ENCODE measurements at regions not wholly inside any gene's neighbourhood (a gene's known extent, or its start where the extent isn't known, plus 50 kb on each side); places are given as distances from the start of the nearest gene placed in this dataset.

- intact Hi-C loops (cut with DNase I; ENCODE audit: low total_unique reads), result no loop called here
- H3K4me1 ChIP-seq, result no peaks in the 10 kb centered on the region
- ATAC-seq (no peak), DNase-seq (no peak)
- H3K9me3 ChIP-seq, result no peaks in the 10 kb centered on the region
- in situ Hi-C loops (cut with MboI; ENCODE audit: low sequenced_read_pairs in 4 of 4), result no loop called here
- no peak overlapping the region for H3K27ac ChIP-seq
- H3K4me3 ChIP-seq, result no peak overlapping the region
- H3K36me3 ChIP-seq, result no peaks in the 10 kb centered on the region
- TF ChIP-seq POLR2A (IDR thresholded peaks at IDR 0.05), result no peak
- TF ChIP-seq CTCF (IDR thresholded peaks at IDR 0.05 in 4 of 5, conservative IDR thresholded peaks at IDR 0.05 in 1 of 5), result no peak
- no peaks in the 10 kb centered on the region for H3K27me3 ChIP-seq
Observed at GRCh38 chr7:120014925-120015465, 258.0 kb upstream of the KCND2 start.

- Histone ChIP-seq H3K36me3 (no peaks in the 10 kb centered on the region), H3K9me3 (no peaks in the 10 kb centered on the region), H3K4me3 (no peak overlapping the region), H3K27me3 (no peaks in the 10 kb centered on the region), H3K4me1 (no peaks in the 10 kb centered on the region), H3K27ac (no peak overlapping the region)
- DNase-seq (no peak), ATAC-seq (no peak)
- intact Hi-C loops (cut with DNase I; ENCODE audit: low total_unique reads), result no loop called here
- in situ Hi-C loops (cut with MboI; ENCODE audit: low sequenced_read_pairs in 4 of 4), result no loop called here
- TF ChIP-seq POLR2A (IDR thresholded peaks at IDR 0.05) (no peak), CTCF (IDR thresholded peaks at IDR 0.05 in 4 of 5, conservative IDR thresholded peaks at IDR 0.05 in 1 of 5) (no peak)
Observed at GRCh38 chr7:120021085-120021484, 251.9 kb upstream of the KCND2 start.

GRCh38 chr7:120023494-120024167, 249.3 kb upstream of the KCND2 start:
- in situ Hi-C loops (cut with MboI; ENCODE audit: low sequenced_read_pairs in 4 of 4) (no loop called here), intact Hi-C loops (cut with DNase I; ENCODE audit: low total_unique reads) (no loop called here)
- TF ChIP-seq POLR2A (IDR thresholded peaks at IDR 0.05), result no peak
- no peak for TF ChIP-seq CTCF (IDR thresholded peaks at IDR 0.05 in 4 of 5, conservative IDR thresholded peaks at IDR 0.05 in 1 of 5)
- no peaks in the 10 kb centered on the region for H3K27me3 ChIP-seq
- H3K27ac ChIP-seq, result no peak overlapping the region
- no peaks in the 10 kb centered on the region for H3K9me3 ChIP-seq
- H3K4me1 ChIP-seq, result no peaks in the 10 kb centered on the region
- ATAC-seq, result no peak
- DNase-seq, result no peak
- no peak overlapping the region for H3K4me3 ChIP-seq
- H3K36me3 ChIP-seq, result no peaks in the 10 kb centered on the region

- Histone ChIP-seq H3K9me3 (no peaks in the 10 kb centered on the region), H3K36me3 (no peaks in the 10 kb centered on the region), H3K27me3 (no peaks in the 10 kb centered on the region), H3K4me1 (no peaks in the 10 kb centered on the region), H3K27ac (no peak overlapping the region), H3K4me3 (no peak overlapping the region)
- no peak for TF ChIP-seq POLR2A (IDR thresholded peaks at IDR 0.05)
- no peak for TF ChIP-seq CTCF (IDR thresholded peaks at IDR 0.05 in 4 of 5, conservative IDR thresholded peaks at IDR 0.05 in 1 of 5)
- DNase-seq (no peak), ATAC-seq (no peak)
- intact Hi-C loops (cut with DNase I; ENCODE audit: low total_unique reads), result no loop called here
- in situ Hi-C loops (cut with MboI; ENCODE audit: low sequenced_read_pairs in 4 of 4), result no loop called here
Observed at GRCh38 chr7:120028636-120029035, 244.3 kb upstream of the KCND2 start.

- H3K36me3 ChIP-seq, result no peaks in the 10 kb centered on the region
- H3K4me1 ChIP-seq, result no peaks in the 10 kb centered on the region
- no peak for ATAC-seq
- H3K9me3 ChIP-seq, result no peaks in the 10 kb centered on the region
- no peaks in the 10 kb centered on the region for H3K27me3 ChIP-seq
- no peak for DNase-seq
- no peak overlapping the region for H3K4me3 ChIP-seq
- H3K27ac ChIP-seq, result no peak overlapping the region
- intact Hi-C loops (cut with DNase I; ENCODE audit: low total_unique reads), result no loop called here
- TF ChIP-seq POLR2A (IDR thresholded peaks at IDR 0.05) (no peak), CTCF (IDR thresholded peaks at IDR 0.05 in 4 of 5, conservative IDR thresholded peaks at IDR 0.05 in 1 of 5) (no peak)
- in situ Hi-C loops (cut with MboI; ENCODE audit: low sequenced_read_pairs in 4 of 4), result no loop called here
Observed at GRCh38 chr7:120030876-120031275, 242.1 kb upstream of the KCND2 start.

Measured in gastrocnemius medialis (tissue), 4 donors.